Activated CD8-positive, alpha-beta T cell treated with anti-CD3 and anti-CD28 coated beads for 36 hours (primary cell): ENCODE measurements at regions not wholly inside any gene's neighbourhood (a gene's known extent, or its start where the extent isn't known, plus 50 kb on each side); places are given as distances from the start of the nearest gene placed in this dataset.
"Not testable (repeated sequence)": the region's sequence is repeated elsewhere in the genome, so short reads cannot be mapped to it uniquely, and the experiment has no call there.

Source experiments
- ATAC-seq: fragments of 200-7000 bp; cut with Tn5 transposase; one replicate; pipeline ENCODE4 v1.10.0; 2021; ENCODE audit warnings: mild to moderate bottlenecking, moderate library complexity
- CTCF ChIA-PET: fragments of 350-600 bp; sonication (Branson Sonifier 250); formaldehyde crosslinking; loops from one replicate; lab custom pipeline; 2021; ENCODE audit warnings: antibody characterized with exemption; lab: Charles Lee
- POLR2A ChIA-PET: fragments of 350-600 bp; sonication (Branson Sonifier 250); formaldehyde crosslinking; loops from one replicate; lab custom pipeline; 2021; ENCODE audit warnings: antibody characterized with exemption; lab: Charles Lee
- DNase-seq: peaks from one replicate; pipeline ENCODE4 v3.0.0-alpha.2; 2020
- H3K27ac Mint-ChIP-seq: one replicate; pipeline ENCODE4 v1.8.0; 2021; ENCODE audit warnings: mild to moderate bottlenecking, mixed read lengths
- H3K27me3 Mint-ChIP-seq: one replicate; pipeline ENCODE4 v1.8.0; 2021; ENCODE audit warnings: mixed read lengths
- H3K36me3 Mint-ChIP-seq: one replicate; pipeline ENCODE4 v1.8.0; 2021; ENCODE audit warnings: low read depth, mixed read lengths
- H3K4me1 Mint-ChIP-seq: one replicate; pipeline ENCODE4 v1.8.0; 2021; ENCODE audit warnings: low read depth, mixed read lengths
- H3K4me3 Mint-ChIP-seq: one replicate; pipeline ENCODE4 v1.8.0; 2021; ENCODE audit warnings: mild to moderate bottlenecking, moderate library complexity, mixed read lengths
- H3K9me3 Mint-ChIP-seq: one replicate; pipeline ENCODE4 v1.8.0; 2021; ENCODE audit warnings: mixed read lengths
- CTCF ChIP-seq: fragments of 200-600 bp; IDR thresholded peaks from one replicate; pipeline ENCODE4 v1.8.0; 2022; ENCODE audit warnings: antibody characterized with exemption, mild to moderate bottlenecking
- intact Hi-C: fragments of 100-400 bp; cut with micrococcal nuclease; formaldehyde crosslinking; loops from one replicate; pipeline ENCODE4 v1.10.0; 2022

DNA sequence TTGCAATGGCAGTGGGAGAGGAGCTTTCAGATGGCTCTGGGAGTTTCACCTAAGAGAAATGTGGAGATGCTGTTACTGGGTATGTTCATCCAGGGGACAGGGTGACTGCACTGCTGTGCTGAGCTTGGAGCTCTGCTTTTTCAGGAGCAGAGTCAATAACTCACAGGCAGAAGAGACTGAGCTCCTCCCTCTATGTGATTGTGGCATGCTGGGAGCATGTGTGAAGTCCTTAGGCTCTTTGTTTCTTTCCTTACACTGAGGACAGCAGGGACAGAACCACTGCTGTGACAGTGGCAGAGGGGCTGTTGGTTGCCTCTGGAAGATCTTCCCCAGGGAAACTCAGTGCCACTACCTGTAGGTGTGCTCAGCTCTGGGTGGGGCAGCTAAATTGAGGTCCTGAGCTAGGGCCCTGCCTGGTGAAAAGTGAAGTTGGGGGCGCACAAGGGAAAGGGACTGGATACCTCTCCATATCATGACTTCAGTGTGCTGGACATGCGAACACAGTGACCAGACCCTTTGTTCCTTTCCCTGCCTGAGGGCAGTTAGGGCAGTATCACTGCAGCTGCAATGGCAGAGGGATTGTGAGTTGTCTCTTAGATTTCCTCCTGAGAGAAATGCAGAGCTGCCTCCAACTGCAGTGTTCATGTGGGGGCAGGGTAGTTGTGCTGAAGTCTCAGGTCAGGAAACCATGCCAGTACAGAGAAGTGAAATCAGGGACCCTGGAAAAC lies 156.7 kb downstream of the TENT5D start:
- ChIA-PET CTCF (interaction anchor here (0.8 kb wide), 1 partner anchor 9 kb away, joined by 3 read pairs; no protein-coding TSS in a partner anchor), POLR2A (no interaction called here)
- ATAC-seq (no peak), DNase-seq (no peak)
- Mint-ChIP-seq H3K27me3 (no peaks in the 10 kb centered on the region), H3K4me1 (no peaks in the 10 kb centered on the region), H3K4me3 (no peak overlapping the region), H3K36me3 (no peaks in the 10 kb centered on the region), H3K9me3 (no peaks in the 10 kb centered on the region), H3K27ac (no peak overlapping the region)
- no peak for TF ChIP-seq CTCF
- intact Hi-C loops, result no loop called here

DNA sequence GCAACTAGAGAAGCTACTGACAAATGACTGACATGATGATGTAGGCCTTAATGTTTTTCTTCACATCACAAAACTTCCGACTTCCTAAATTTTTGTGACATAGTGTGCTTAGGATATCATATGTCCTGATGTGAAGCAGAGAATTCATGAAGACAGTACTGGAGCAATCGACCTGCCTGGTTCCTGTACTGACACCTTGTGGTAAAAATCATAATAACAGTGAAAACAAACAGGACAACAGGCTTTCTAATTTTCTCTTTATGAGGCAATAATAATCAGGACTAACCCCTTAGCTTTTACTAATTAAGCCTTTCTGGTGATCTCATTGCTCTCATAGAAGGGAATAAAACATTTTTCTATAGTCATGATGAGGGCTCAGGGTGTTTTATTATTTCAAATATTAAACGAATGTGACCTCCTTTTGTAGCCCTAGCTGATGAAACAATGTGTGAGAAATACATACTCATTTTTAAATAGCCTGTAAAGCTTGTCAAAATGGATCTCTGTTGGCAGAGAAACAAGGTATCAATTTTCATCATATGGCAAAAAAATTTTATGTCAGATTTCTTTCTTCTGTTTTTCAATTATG lies 158.4 kb downstream of the TENT5D start:
- peak; percentile 39 for TF ChIP-seq CTCF
- H3K27me3 Mint-ChIP-seq, result no peaks in the 10 kb centered on the region
- H3K27ac Mint-ChIP-seq, result no peak overlapping the region
- H3K4me3 Mint-ChIP-seq, result no peak overlapping the region
- no peaks in the 10 kb centered on the region for H3K9me3 Mint-ChIP-seq
- DNase-seq (no peak), ATAC-seq (no peak)
- no peaks in the 10 kb centered on the region for H3K4me1 Mint-ChIP-seq
- no peaks in the 10 kb centered on the region for H3K36me3 Mint-ChIP-seq
- CTCF ChIA-PET, result interaction anchor here (0.6 to 1.4 kb wide), 2 partner anchors 60 to 145 kb away, joined by 3 read pairs; no protein-coding TSS in a partner anchor
- intact Hi-C loops, result no loop called here
- POLR2A ChIA-PET, result no interaction called here

DNA sequence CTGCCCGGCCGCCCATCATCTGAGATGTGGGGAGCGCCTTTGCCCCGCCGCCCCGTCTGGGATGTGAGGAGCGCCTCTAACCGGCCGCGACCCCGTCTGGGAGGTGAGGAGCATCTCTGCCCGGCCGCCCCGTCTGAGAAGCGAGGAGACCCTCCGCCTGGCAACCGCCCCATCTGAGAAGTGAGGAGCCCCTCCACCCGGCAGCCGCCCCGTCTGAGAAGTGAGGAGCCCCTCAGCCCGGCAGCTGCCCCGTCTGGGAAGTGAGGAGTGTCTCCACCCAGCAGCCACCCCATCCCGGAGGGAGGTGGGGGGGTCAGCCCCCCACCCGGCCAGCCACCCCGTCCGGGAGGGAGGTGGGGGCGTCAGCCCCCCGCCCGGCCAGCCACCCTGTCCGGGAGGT lies 170.7 kb downstream of the TENT5D start:
- ATAC-seq, intact Hi-C loops, H3K27ac Mint-ChIP-seq, H3K27me3 Mint-ChIP-seq, H3K9me3 Mint-ChIP-seq, H3K36me3 Mint-ChIP-seq, POLR2A ChIA-PET, H3K4me3 Mint-ChIP-seq, H3K4me1 Mint-ChIP-seq, DNase-seq, CTCF ChIA-PET: not testable (repeated sequence)

DNA sequence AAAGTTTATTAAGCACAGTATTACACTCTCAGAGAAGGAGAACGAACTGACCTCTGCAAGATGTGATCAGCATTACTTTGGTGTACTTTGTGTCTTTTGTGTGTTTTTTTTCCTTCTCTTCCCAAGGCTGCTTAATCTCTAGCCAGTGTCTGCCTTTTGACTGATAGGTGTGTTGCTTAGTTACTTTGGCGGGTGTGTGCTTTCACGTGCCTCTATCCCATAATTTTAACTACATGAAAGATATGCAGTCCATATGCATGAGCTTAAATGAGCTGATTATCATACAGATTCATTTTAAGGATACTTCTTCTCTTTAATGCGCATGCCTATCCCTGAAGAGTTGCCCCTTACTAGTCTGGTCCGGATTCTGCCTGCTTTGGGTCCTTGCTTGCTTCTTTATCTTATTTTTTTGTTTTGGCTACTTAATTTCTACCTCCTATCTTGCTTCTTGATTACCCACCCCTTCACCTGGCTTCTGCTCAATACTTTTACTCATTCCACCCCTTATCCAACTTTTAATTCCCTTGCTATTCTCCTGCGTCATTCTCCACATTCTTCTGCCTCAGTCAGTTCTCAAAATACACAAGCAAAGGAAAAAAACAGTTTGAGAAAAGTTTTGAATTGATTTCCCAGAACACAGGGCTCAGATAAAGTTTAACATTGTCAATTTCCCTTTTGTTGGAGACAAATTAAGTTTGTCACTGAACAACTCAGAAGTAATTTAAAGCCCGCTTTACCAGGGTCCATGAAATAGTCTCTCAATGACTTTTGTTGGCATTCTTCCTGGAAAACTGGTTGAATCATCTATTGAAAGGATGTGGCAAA lies 182.0 kb downstream of the TENT5D start:
- intact Hi-C loops, result no loop called here
- H3K4me1 Mint-ChIP-seq, result no peaks in the 10 kb centered on the region
- H3K9me3 Mint-ChIP-seq, result no peaks in the 10 kb centered on the region
- ChIA-PET CTCF (no interaction called here), POLR2A (no interaction called here)
- ATAC-seq, result no peak
- H3K27me3 Mint-ChIP-seq, result no peaks in the 10 kb centered on the region
- TF ChIP-seq CTCF, result no peak
- no peaks in the 10 kb centered on the region for H3K36me3 Mint-ChIP-seq
- H3K4me3 Mint-ChIP-seq, result no peak overlapping the region
- H3K27ac Mint-ChIP-seq, result no peak overlapping the region
- DNase-seq, result no peak
